SW 1271 (cell line): ENCODE measurements at regions not wholly inside any gene's neighbourhood (a gene's known extent, or its start where the extent isn't known, plus 50 kb on each side); places are given as distances from the start of the nearest gene placed in this dataset.
"Not testable (repeated sequence)": the region's sequence is repeated elsewhere in the genome, so short reads cannot be mapped to it uniquely, and the experiment has no call there.

ENCODE experiments used
- DNase-seq, 2 experiments: peaks; one replicate each; lab custom pipeline; 2025; lab: John Stamatoyannopoulos, UW

GRCh38 chr5:5884593-5884992 is 462.1 kb downstream of the ICE1 start:
- no peak for DNase-seq

- DNase-seq, result no peak
These were observed 461.1 kb downstream of the ICE1 start for GRCh38 chr5:5883562-5883961.

- DNase-seq, result no peak
These were observed 460.7 kb downstream of the ICE1 start for GRCh38 chr5:5883146-5883545.

- no peak for DNase-seq
These were observed 460.2 kb downstream of the ICE1 start for GRCh38 chr5:5882706-5883105.

GRCh38 chr5:5881294-5881693 is 458.8 kb downstream of the ICE1 start:
- no peak for DNase-seq

GRCh38 chr5:5880077-5880763 is 457.7 kb downstream of the ICE1 start:
- DNase-seq, result no peak

- no peak for DNase-seq
These were observed 434.9 kb downstream of the ICE1 start for GRCh38 chr5:5857396-5857795.

GRCh38 chr5:5854087-5854486 is 431.6 kb downstream of the ICE1 start:
- DNase-seq, result no peak

GRCh38 chr5:5838493-5838892 is 416.0 kb downstream of the ICE1 start:
- no peak for DNase-seq

GRCh38 chr5:5831622-5832021 is 409.1 kb downstream of the ICE1 start:
- not testable (repeated sequence) for DNase-seq

- DNase-seq, result no peak
These were observed 406.1 kb downstream of the ICE1 start for GRCh38 chr5:5828619-5829018.

- no peak for DNase-seq
These were observed 404.4 kb downstream of the ICE1 start for GRCh38 chr5:5826911-5827310.

GRCh38 chr5:5822729-5823257 is 400.3 kb downstream of the ICE1 start:
- DNase-seq, result no peak

GRCh38 chr5:5816960-5817359 is 394.5 kb downstream of the ICE1 start:
- no peak for DNase-seq

- no peak for DNase-seq
These were observed 391.0 kb downstream of the ICE1 start for GRCh38 chr5:5813441-5813840.

GRCh38 chr5:5810461-5810860 is 388.0 kb downstream of the ICE1 start:
- DNase-seq, result no peak

GRCh38 chr5:5805916-5806315 is 383.4 kb downstream of the ICE1 start:
- DNase-seq, result no peak

GRCh38 chr5:5804478-5805233 is 382.2 kb downstream of the ICE1 start:
- no peak for DNase-seq

GRCh38 chr5:5800801-5801761 is 378.6 kb downstream of the ICE1 start:
- DNase-seq, result no peak

GRCh38 chr5:5799826-5800225 is 377.3 kb downstream of the ICE1 start:
- DNase-seq, result no peak

GRCh38 chr5:5799229-5799628 is 376.8 kb downstream of the ICE1 start:
- no peak for DNase-seq

- DNase-seq, result no peak
These were observed 376.0 kb downstream of the ICE1 start for GRCh38 chr5:5798462-5798861.
